K562 (cell line): ENCODE measurements at regions not wholly inside any gene's neighbourhood (a gene's known extent, or its start where the extent isn't known, plus 50 kb on each side); places are given as distances from the start of the nearest gene placed in this dataset.

Source experiments
- ETV5 ChIP-seq: sonication (generic); formaldehyde crosslinking; IDR thresholded peaks from 2 replicates; pipeline ENCODE4 v1.4.0; 2020; ENCODE audit warnings: low read depth, mild to moderate bottlenecking, missing genetic modification reagents
- NFXL1 ChIP-seq: fragments of 450-650 bp; formaldehyde crosslinking; IDR thresholded peaks from 2 replicates; pipeline ENCODE4 v1.4.0; 2021; ENCODE audit warnings: mild to moderate bottlenecking
- POLR2A ChIP-seq: fragments of 450-650 bp; conservative IDR thresholded peaks from 2 replicates; pipeline ENCODE4 v1.6.1; 2016
- TF ChIP-seq, protein P1 (sequence below): fragments of 250-450 bp; sonication (Bioruptor Pico); IDR thresholded peaks from 2 replicates; pipeline ENCODE4 v1.4.0; 2020; ENCODE audit warnings: mild to moderate bottlenecking

DNA sequence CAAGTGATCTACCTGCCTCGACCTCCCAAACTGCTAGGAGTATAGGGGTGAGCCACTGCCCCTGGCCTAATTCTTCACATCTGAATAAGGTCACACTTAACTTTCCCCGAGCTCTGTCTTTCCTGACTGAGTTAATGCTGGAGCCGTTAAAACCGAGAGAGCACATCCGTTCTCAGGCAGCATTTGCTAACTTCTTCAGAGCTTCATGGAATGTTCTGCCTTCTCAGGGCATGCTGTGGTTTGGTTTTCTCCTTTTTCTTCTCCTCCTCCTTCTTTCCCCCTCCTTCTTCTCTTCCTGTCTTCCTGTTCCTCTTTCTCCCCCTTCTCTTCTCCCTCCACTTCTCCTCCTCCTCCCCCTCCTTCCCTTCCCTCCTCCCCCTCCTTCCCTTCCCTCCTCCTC, 119.9 kb downstream of the ASMT start:
- no peak for TF ChIP-seq POLR2A
- TF ChIP-seq, protein P1, sequence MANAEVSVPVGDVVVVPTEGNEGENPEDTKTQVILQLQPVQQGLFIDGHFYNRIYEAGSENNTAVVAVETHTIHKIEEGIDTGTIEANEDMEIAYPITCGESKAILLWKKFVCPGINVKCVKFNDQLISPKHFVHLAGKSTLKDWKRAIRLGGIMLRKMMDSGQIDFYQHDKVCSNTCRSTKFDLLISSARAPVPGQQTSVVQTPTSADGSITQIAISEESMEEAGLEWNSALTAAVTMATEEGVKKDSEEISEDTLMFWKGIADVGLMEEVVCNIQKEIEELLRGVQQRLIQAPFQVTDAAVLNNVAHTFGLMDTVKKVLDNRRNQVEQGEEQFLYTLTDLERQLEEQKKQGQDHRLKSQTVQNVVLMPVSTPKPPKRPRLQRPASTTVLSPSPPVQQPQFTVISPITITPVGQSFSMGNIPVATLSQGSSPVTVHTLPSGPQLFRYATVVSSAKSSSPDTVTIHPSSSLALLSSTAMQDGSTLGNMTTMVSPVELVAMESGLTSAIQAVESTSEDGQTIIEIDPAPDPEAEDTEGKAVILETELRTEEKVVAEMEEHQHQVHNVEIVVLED (CRISPR knock-in tag), result no peak
- TF ChIP-seq ETV5 (CRISPR knock-in tag), result no peak
- TF ChIP-seq NFXL1 (CRISPR knock-in tag), result no peak
